ENCODE measurements at regions not wholly inside any gene's neighbourhood (a gene's known extent, or its start where the extent isn't known, plus 50 kb on each side); places are given as distances from the start of the nearest gene placed in this dataset.

DNA sequence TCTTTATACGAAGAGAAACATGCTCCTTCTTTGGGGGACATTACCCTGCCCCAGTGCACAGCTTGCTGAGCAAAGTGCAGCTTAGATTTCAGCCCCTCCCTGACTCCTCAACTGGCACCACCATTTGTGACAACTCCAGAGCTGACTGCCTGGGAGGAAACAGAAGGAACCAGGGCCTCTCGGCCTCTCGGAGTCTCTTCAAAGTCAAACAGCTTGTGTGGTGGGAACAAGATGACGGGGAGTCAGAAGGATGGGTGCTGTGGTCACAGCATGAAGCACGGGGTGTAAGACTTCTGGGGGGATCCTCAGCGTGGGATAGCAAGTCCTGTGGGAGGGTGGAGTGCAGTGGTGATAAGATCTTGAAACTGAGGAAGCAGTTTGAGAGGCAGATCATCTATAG lies 123.5 kb upstream of the BCL2L14 start:
- TF ChIP-seq CTCF (IDR thresholded peaks at IDR 0.05) (no peak), POLR2A (IDR thresholded peaks at IDR 0.05) (no peak)
